ENCODE measurements at regions not wholly inside any gene's neighbourhood (a gene's known extent, or its start where the extent isn't known, plus 50 kb on each side); places are given as distances from the start of the nearest gene placed in this dataset.

DNA sequence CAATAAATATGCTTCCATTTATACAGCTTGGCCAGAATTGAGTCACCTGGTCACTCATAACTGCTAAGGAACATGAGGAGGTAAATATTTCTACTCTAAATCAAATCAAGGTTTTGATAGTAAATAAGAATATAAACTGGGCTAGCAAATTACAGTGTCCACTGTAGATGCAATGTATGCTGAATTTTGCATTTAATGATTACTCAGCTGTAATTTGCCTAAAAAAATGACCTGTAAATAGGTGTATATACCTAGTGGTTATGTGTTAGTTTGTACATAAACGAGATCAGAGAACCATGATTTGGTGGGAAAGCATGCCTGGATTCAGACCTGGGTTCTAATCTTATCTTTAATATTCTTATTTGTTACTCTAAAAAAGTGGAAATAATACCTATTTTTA lies 76.6 kb upstream of the CNTN1 start:
- TF ChIP-seq CTCF (IDR thresholded peaks at IDR 0.05) (no peak), GABPA (IDR thresholded peaks at IDR 0.05; ENCODE audit: low read depth) (no peak)
